H1 (cell line): ENCODE measurements at regions not wholly inside any gene's neighbourhood (a gene's known extent, or its start where the extent isn't known, plus 50 kb on each side); places are given as distances from the start of the nearest gene placed in this dataset.

Source experiments
- CTCF ChIA-PET: fragments of 300-600 bp; sonication (Branson Sonifier 250); formaldehyde crosslinking; loops from one replicate; lab custom pipeline; 2021; ENCODE audit not compliant: partially characterized antibody; lab: Charles Lee
- POLR2A ChIA-PET: fragments of 300-600 bp; sonication (Branson Sonifier 250); formaldehyde crosslinking; loops from one replicate; lab custom pipeline; 2021; ENCODE audit warnings: inconsistent platforms; ENCODE audit not compliant: partially characterized antibody; lab: Charles Lee
- DNase-seq, 2 experiments: peaks; one replicate each; pipeline versions ENCODE4 v3.0.0 to v3.0.0-alpha.2; 2010 to 2022; ENCODE audit warnings: low spot score in 2 of 2, low read depth in 1 of 2, mixed read lengths in 1 of 2
- FAIRE-seq: peaks from 2 replicates; lab custom pipeline; 2011; peaks lifted over from hg19 to GRCh38; lab: Jason Lieb, UNC
- H2AFZ ChIP-seq: 2 replicates; pipeline ENCODE4 v1.8.1; 2012; ENCODE audit warnings: low read length, inconsistent platforms
- H2AK5ac ChIP-seq: 2 replicates; pipeline ENCODE4 v1.6.1; 2013; ENCODE audit warnings: low read depth, low read length
- H2BK120ac ChIP-seq: replicated peaks from 2 replicates; pipeline ENCODE3; 2013; ENCODE audit warnings: low read depth, low read length, inconsistent platforms
- H2BK12ac ChIP-seq: 2 replicates; pipeline ENCODE4 v1.6.1; 2013; ENCODE audit warnings: low read depth, low read length
- H2BK15ac ChIP-seq: 2 replicates; pipeline ENCODE4 v1.6.1; 2013; ENCODE audit warnings: low read length
- H2BK20ac ChIP-seq: 2 replicates; pipeline ENCODE4 v1.6.1; 2013; ENCODE audit warnings: low read length
- H2BK5ac ChIP-seq: 2 replicates; pipeline ENCODE4 v1.6.1; 2013; ENCODE audit warnings: low read depth, low read length
- H3K14ac ChIP-seq: 2 replicates; pipeline ENCODE4 v1.6.1; 2013; ENCODE audit warnings: inconsistent platforms; ENCODE audit not compliant: insufficient read length
- H3K18ac ChIP-seq: 2 replicates; pipeline ENCODE4 v1.6.1; 2013; ENCODE audit warnings: low read length; ENCODE audit errors: extremely low read depth
- H3K23ac ChIP-seq: 2 replicates; pipeline ENCODE4 v1.6.1; 2013; ENCODE audit warnings: inconsistent platforms; ENCODE audit not compliant: insufficient read length
- H3K23me2 ChIP-seq: 2 replicates; pipeline ENCODE4 v1.6.1; 2013; ENCODE audit warnings: low read depth, low read length
- H3K27ac ChIP-seq: 2 replicates; pipeline ENCODE4 v1.6.1; 2011; ENCODE audit warnings: low read depth, low read length, inconsistent platforms
- H3K27me3 ChIP-seq, 4 experiments: replicated peaks in 1 of 4; 1 replicate in 1 of 4; 2 replicates in 3 of 4; pipeline versions ENCODE4 v1.6.1 to v1.8.1; 2011 to 2013; ENCODE audit warnings: low read length in 3 of 4, mild to moderate bottlenecking in 3 of 4, inconsistent platforms in 2 of 4, mixed read lengths in 2 of 4, moderate library complexity in 1 of 4; ENCODE audit not compliant: control insufficient read depth in 3 of 4, insufficient read depth in 3 of 4; ENCODE audit errors: extremely low read depth in 1 of 4
- H3K36me3 ChIP-seq, 4 experiments: 2 replicates each; pipeline versions ENCODE4 v1.6.1 to v1.8.1; 2011 to 2013; ENCODE audit warnings: mild to moderate bottlenecking in 4 of 4, low read length in 3 of 4, moderate library complexity in 2 of 4, control low read depth in 1 of 4, inconsistent platforms in 1 of 4; ENCODE audit not compliant: insufficient read depth in 4 of 4, control insufficient read depth in 2 of 4
- H3K4ac ChIP-seq: replicated peaks from 2 replicates; pipeline ENCODE3; 2013; ENCODE audit warnings: low read length, low read depth, mixed read lengths, inconsistent platforms; ENCODE audit not compliant: insufficient read length
- H3K4me1 ChIP-seq, 4 experiments: replicated peaks in 1 of 4; 1 replicate in 1 of 4; 2 replicates in 3 of 4; pipeline versions ENCODE4 v1.6.1 to v1.8.1; 2011 to 2013; ENCODE audit warnings: low read length in 3 of 4, inconsistent platforms in 2 of 4, mixed read lengths in 1 of 4; ENCODE audit not compliant: insufficient read depth in 4 of 4, control insufficient read depth in 3 of 4
- H3K4me2 ChIP-seq, 2 experiments: 2 replicates each; pipeline versions ENCODE4 v1.6.1 to v1.8.1; 2011 to 2013; ENCODE audit warnings: low read depth in 2 of 2, low read length in 2 of 2, control low read depth in 1 of 2, inconsistent platforms in 1 of 2, mild to moderate bottlenecking in 1 of 2; ENCODE audit not compliant: insufficient read depth in 1 of 2
- H3K4me3 ChIP-seq, 4 experiments: fragments of 200-600, 300-600 bp in 1 of 4; sonication (generic), shearing (Covaris generic), sonication (Bioruptor Twin) in 1 of 4; 2 replicates each; pipeline versions ENCODE4 v1.5.1 to v1.8.1; 2011 to 2016; ENCODE audit warnings: low read length in 4 of 4, low read depth in 3 of 4, control low read depth in 2 of 4, inconsistent platforms in 2 of 4, mild to moderate bottlenecking in 2 of 4, mixed read lengths in 1 of 4, moderate library complexity in 1 of 4; ENCODE audit not compliant: insufficient read depth in 2 of 4; ENCODE audit errors: extremely low read depth in 1 of 4
- H3K56ac ChIP-seq: replicated peaks from 2 replicates; pipeline ENCODE3; 2013; ENCODE audit warnings: low read depth, mild to moderate bottlenecking, mixed read lengths, low read length, inconsistent platforms; ENCODE audit not compliant: insufficient read length
- H3K79me1 ChIP-seq: 2 replicates; pipeline ENCODE4 v1.6.1; 2013; ENCODE audit warnings: low read depth, low read length, control low read depth
- H3K79me2 ChIP-seq, 2 experiments: 2 replicates each; pipeline versions ENCODE4 v1.6.1 to v1.8.1; 2012 to 2013; ENCODE audit warnings: low read length in 2 of 2, mild to moderate bottlenecking in 2 of 2, inconsistent platforms in 1 of 2; ENCODE audit not compliant: insufficient read depth in 2 of 2, control insufficient read depth in 1 of 2
- H3K9ac ChIP-seq, 4 experiments: replicated peaks in 1 of 4; 1 replicate in 1 of 4; 2 replicates in 3 of 4; pipeline versions ENCODE4 v1.6.1 to v1.8.1; 2011 to 2013; ENCODE audit warnings: low read depth in 3 of 4, low read length in 3 of 4, control low read depth in 2 of 4, mild to moderate bottlenecking in 2 of 4, moderate library complexity in 2 of 4, inconsistent platforms in 1 of 4; ENCODE audit errors: extremely low read depth in 1 of 4
- H3K9me3 ChIP-seq, 2 experiments: 2 replicates each; pipeline versions ENCODE4 v1.6.1 to v1.8.1; 2012 to 2013; ENCODE audit warnings: mild to moderate bottlenecking in 2 of 2, moderate library complexity in 2 of 2, control low read depth in 1 of 2, inconsistent platforms in 1 of 2, low read depth in 1 of 2, low read length in 1 of 2, mixed read lengths in 1 of 2; ENCODE audit not compliant: insufficient read depth in 2 of 2
- H4K20me1 ChIP-seq, 2 experiments: replicated peaks in 1 of 2; 2 replicates each; pipeline versions ENCODE3 to v1.8.1; 2011 to 2013; ENCODE audit warnings: inconsistent platforms in 2 of 2, low read length in 2 of 2, mild to moderate bottlenecking in 1 of 2; ENCODE audit not compliant: insufficient read depth in 2 of 2, control insufficient read depth in 1 of 2
- H4K5ac ChIP-seq: 2 replicates; pipeline ENCODE4 v1.6.1; 2013; ENCODE audit warnings: low read length, low read depth, mixed read lengths, inconsistent platforms; ENCODE audit not compliant: insufficient read length
- H4K8ac ChIP-seq: 2 replicates; pipeline ENCODE4 v1.8.0; 2013; ENCODE audit warnings: mild to moderate bottlenecking, moderate library complexity, low read length, inconsistent platforms; ENCODE audit not compliant: insufficient read depth; ENCODE audit errors: extremely low read depth
- H4K91ac ChIP-seq: replicated peaks from 2 replicates; pipeline ENCODE3; 2013; ENCODE audit warnings: low read length, mixed read lengths, inconsistent platforms; ENCODE audit not compliant: insufficient read length
- HDAC2 ChIP-seq, 2 experiments: fragments of 300-600 bp in 1 of 2; sonication (generic) in 1 of 2; IDR thresholded peaks; 2 replicates each; pipeline ENCODE4 v1.6.1; 2011 to 2012; ENCODE audit warnings: low read depth in 2 of 2, low read length in 2 of 2, mild to moderate bottlenecking in 2 of 2, moderate library complexity in 2 of 2, borderline replicate concordance in 1 of 2, inconsistent platforms in 1 of 2
- JUND ChIP-seq: IDR thresholded peaks from 2 replicates; pipeline ENCODE4 v1.6.1; 2011; ENCODE audit warnings: mild to moderate bottlenecking, improper control_type of control experiment, low read length
- KDM4A ChIP-seq: IDR thresholded peaks from one replicate; pipeline ENCODE4 v1.7.1; 2012; ENCODE audit warnings: low read depth, mild to moderate bottlenecking, moderate library complexity, low read length, inconsistent platforms; ENCODE audit not compliant: severe bottlenecking
- KDM5A ChIP-seq: fragments of 200-600 bp; IDR thresholded peaks from 2 replicates; pipeline ENCODE4 v1.7.1; 2012; ENCODE audit warnings: mild to moderate bottlenecking, low read length, inconsistent platforms, mixed read lengths
- MAFK ChIP-seq: IDR thresholded peaks from 2 replicates; pipeline ENCODE4 v1.6.1; 2012; ENCODE audit warnings: low read depth, mild to moderate bottlenecking, improper control_type of control experiment, low read length
- NANOG ChIP-seq: IDR thresholded peaks from 2 replicates; pipeline ENCODE4 v1.6.1; 2011; ENCODE audit warnings: low read length, low read depth, mild to moderate bottlenecking, inconsistent platforms; ENCODE audit not compliant: insufficient read depth, poor library complexity, severe bottlenecking
- NRF1 ChIP-seq: IDR thresholded peaks from 2 replicates; pipeline ENCODE4 v1.6.1; 2011; ENCODE audit warnings: mild to moderate bottlenecking, low read depth, low read length, improper control_type of control experiment
- RAD21 ChIP-seq, 2 experiments: IDR thresholded peaks in 1 of 2; conservative IDR thresholded peaks in 1 of 2; 2 replicates each; pipeline ENCODE4 v1.6.1; 2011; ENCODE audit warnings: low read depth in 2 of 2, low read length in 2 of 2, improper control_type of control experiment in 1 of 2, inconsistent platforms in 1 of 2, mild to moderate bottlenecking in 1 of 2, moderate library complexity in 1 of 2
- RBBP5 ChIP-seq: IDR thresholded peaks from 2 replicates; pipeline ENCODE4 v1.7.1; 2012; ENCODE audit warnings: low read depth, mild to moderate bottlenecking, inconsistent platforms, low read length, moderate library complexity, borderline replicate concordance
- RFX5 ChIP-seq: IDR thresholded peaks from 2 replicates; pipeline ENCODE4 v1.6.1; 2011; ENCODE audit warnings: low read depth, low read length, improper control_type of control experiment, borderline replicate concordance
- SIX5 ChIP-seq: IDR thresholded peaks from 2 replicates; pipeline ENCODE4 v1.6.1; 2011; ENCODE audit warnings: mild to moderate bottlenecking, low read depth, low read length
- SUZ12 ChIP-seq: fragments of 200-600 bp; sonication (generic); IDR thresholded peaks from 2 replicates; pipeline ENCODE4 v1.6.1; 2012; ENCODE audit warnings: mild to moderate bottlenecking, inconsistent platforms, low read length, moderate library complexity, mixed read lengths
- WGBS, 2 experiments: shearing (Covaris generic) in 1 of 2; methylation state at CpG; one replicate each; pipeline versions ENCODE4 v1.1.6 to v1.1.7; 2013 to 2015; ENCODE audit warnings: low lambda C conversion rate in 2 of 2, mixed read lengths in 2 of 2, inconsistent platforms in 1 of 2, low coverage in 1 of 2, missing lambda C conversion rate in 1 of 2; ENCODE audit not compliant: insufficient replicate concordance in 2 of 2, insufficient coverage in 1 of 2, insufficient read length in 1 of 2; ENCODE audit errors: extremely low coverage in 1 of 2, missing lambda C conversion rate in 1 of 2; 5-methylcytosine and 5-hydroxymethylcytosine counted together

- 92% methylated on average over 14 of the region's 14 CpGs; no CpG with 5 or more reads in 1 of the 2 experiments for WGBS, 2 experiments
- no peaks in the 10 kb centered on the region for H3K79me1 ChIP-seq
- FAIRE-seq, result no peak
- H3K9ac ChIP-seq, result no peak overlapping the region
- no peak overlapping the region for H3K4me2 ChIP-seq
- no peak overlapping the region for H3K4ac ChIP-seq
- no peaks in the 10 kb centered on the region for H3K79me2 ChIP-seq
- H2AFZ ChIP-seq, result no peak overlapping the region
- H4K91ac ChIP-seq, result no peak overlapping the region
- no peaks in the 10 kb centered on the region for H3K36me3 ChIP-seq
- peaks cover 0 to 3% (median 0%) of the 10 kb centered on the region in 4 experiments; a peak in 1 of 7 replicates for H3K27me3 ChIP-seq
- no peak overlapping the region for H3K18ac ChIP-seq
- H2BK20ac ChIP-seq, result no peak overlapping the region
- no peak overlapping the region for H3K14ac ChIP-seq
- no peak overlapping the region for H3K4me3 ChIP-seq
- H3K4me1 ChIP-seq, result peaks cover 0 to 12% (median 10%) of the 10 kb centered on the region in 4 experiments; a peak in 5 of 7 replicates
- no peak overlapping the region for H3K56ac ChIP-seq
- H2AK5ac ChIP-seq, result no peak overlapping the region
- H4K5ac ChIP-seq, result no peak overlapping the region
- ChIA-PET CTCF (interaction anchor here (0.6 to 9.8 kb wide), 12 partner anchors 10 to 881 kb away, joined by 3 to 72 read pairs (median 6); no protein-coding TSS in a partner anchor), POLR2A (no interaction called here)
- H2BK12ac ChIP-seq, result no peak overlapping the region
- no peak overlapping the region for H3K27ac ChIP-seq
- no peaks in the 10 kb centered on the region for H3K23me2 ChIP-seq
- H4K20me1 ChIP-seq, result no peaks in the 10 kb centered on the region
- no peak overlapping the region for H2BK15ac ChIP-seq
- H2BK5ac ChIP-seq, result no peak overlapping the region
- H4K8ac ChIP-seq, result no peak overlapping the region
- no peak overlapping the region for H2BK120ac ChIP-seq
- DNase-seq, result peak in 1 of 2 experiments; percentile 32
- H3K9me3 ChIP-seq, result no peaks in the 10 kb centered on the region
- H3K23ac ChIP-seq, result no peak overlapping the region
- TF ChIP-seq HDAC2 (IDR thresholded peaks at IDR 0.05; ENCODE audit: borderline replicate concordance in 1 of 2, low read depth in 2 of 2, low read length in 2 of 2) (no peak), NRF1 (no peak), KDM5A (no peak), SIX5 (no peak), RBBP5 (no peak), NANOG (no peak), RAD21 (IDR thresholded peaks at IDR 0.05 in 1 of 2, conservative IDR thresholded peaks at IDR 0.05 in 1 of 2; ENCODE audit: low read depth in 2 of 2, low read length in 2 of 2) (no peak), MAFK (no peak), JUND (no peak), RFX5 (no peak), SUZ12 (no peak), KDM4A (no peak)
These were observed 262.2 kb downstream of the CCSER2 start for GRCh38 chr10:84590327-84591193.
